Stimulated activated naive CD8-positive, alpha-beta T cell treated with anti-CD3 and anti-CD28 coated beads, Interleukin-15, amount 100 ng/mL, for 72 hours (primary cell): ENCODE measurements at regions not wholly inside any gene's neighbourhood (a gene's known extent, or its start where the extent isn't known, plus 50 kb on each side); places are given as distances from the start of the nearest gene placed in this dataset.
A peak's percentile ranks its signal among the peaks of the same experiment; 100 is the strongest.

Experiments used
- ATAC-seq: fragments of 150-1000 bp; cut with Tn5 transposase; 2 replicates; pipeline ENCODE4 v1.10.0; 2021; ENCODE audit warnings: mild to moderate bottlenecking, moderate library complexity
- DNase-seq, 2 donors: peaks; one replicate each; pipeline ENCODE4 v3.0.0; 2021 to 2022
- H3K27ac Mint-ChIP-seq, 2 donors: one replicate each; pipeline ENCODE4 v1.8.0; 2022; ENCODE audit warnings: mild to moderate bottlenecking in 2 of 2, mixed read lengths in 2 of 2, moderate library complexity in 2 of 2
- H3K27me3 Mint-ChIP-seq: one replicate; pipeline ENCODE4 v1.8.0; 2022; ENCODE audit warnings: mixed read lengths
- H3K4me1 Mint-ChIP-seq: one replicate; pipeline ENCODE4 v1.8.0; 2022; ENCODE audit warnings: mild to moderate bottlenecking, mixed read lengths
- H3K4me3 Mint-ChIP-seq, 2 donors: one replicate each; pipeline ENCODE4 v1.8.0; 2022; ENCODE audit warnings: mild to moderate bottlenecking in 2 of 2, mixed read lengths in 2 of 2, moderate library complexity in 1 of 2
- H3K9me3 Mint-ChIP-seq, 2 donors: one replicate each; pipeline ENCODE4 v1.8.0; 2022; ENCODE audit warnings: mixed read lengths in 2 of 2

DNA sequence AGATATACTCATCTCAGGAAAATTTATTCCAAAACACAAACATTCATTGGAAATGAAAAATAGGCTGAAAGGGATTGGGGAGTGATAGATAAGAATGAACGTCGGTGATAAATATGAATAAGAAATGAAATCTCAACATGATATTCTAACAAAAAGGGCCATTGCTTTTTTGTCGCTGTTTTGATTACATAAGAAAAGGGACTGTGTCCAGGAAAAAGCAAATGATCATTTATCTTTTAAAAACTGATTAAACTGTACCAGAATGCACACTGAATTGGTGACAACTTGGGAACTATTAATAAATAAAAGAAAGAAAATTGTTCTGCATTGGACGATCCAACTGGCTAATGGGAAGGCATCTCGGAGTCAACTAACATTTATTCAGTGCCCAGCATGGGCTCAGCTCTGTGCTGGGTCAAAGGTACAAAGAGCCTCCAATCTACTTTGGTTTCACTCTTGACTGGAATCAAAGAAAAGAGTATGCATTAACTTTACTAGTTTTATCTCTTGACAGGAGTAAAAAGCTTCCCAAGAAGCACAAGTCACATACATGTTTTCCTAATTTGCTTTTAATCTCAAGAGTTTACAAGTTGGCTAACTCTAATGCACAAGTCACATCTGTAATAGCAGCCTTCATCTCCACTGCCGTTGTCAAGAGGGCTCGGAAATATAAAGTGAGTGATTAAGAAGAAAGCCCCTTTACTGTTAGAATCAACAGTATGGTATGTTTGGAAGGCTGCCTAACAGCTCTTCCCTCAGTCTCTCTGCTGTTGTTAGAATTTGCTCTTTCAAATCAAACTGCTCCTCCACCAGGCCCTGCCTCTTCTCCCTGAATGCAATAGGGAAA lies 280.0 kb downstream of the IGSF11 start:
- Mint-ChIP-seq H3K4me1 (no peaks in the 10 kb centered on the region), H3K4me3 (no peak overlapping the region), H3K27ac (no peak overlapping the region), H3K9me3 (no peaks in the 10 kb centered on the region), H3K27me3 (no peaks in the 10 kb centered on the region)
- DNase-seq = no peak
- no peak for ATAC-seq

DNA sequence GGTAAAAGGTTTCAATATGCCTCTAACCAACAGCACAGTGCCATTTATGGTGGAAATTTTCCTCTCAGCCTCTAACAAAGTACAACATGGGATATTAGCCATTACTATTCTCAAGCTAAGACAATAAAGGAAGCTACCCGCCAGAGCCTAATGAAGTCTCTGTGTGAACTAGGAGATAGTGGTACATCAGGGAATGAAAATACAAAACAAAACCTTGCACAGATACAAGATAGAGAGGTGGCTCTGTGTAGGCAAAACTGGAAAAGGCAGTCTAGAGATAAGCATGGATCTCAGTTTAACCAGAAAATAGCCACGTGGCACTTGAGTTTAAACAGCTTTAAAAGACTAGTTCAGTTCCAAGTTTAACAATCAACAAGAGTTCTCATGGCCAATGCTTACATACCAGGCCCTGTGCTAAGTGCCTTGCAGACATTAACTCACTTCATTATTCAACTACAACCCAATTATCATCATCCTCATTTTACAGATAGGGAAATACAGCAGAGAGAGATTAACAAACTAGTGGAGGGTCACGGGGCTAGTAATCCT lies 279.3 kb downstream of the IGSF11 start:
- DNase-seq (no peak), ATAC-seq (no peak)
- Mint-ChIP-seq H3K27ac (no peak overlapping the region), H3K27me3 (no peaks in the 10 kb centered on the region), H3K9me3 (no peaks in the 10 kb centered on the region), H3K4me1 (no peaks in the 10 kb centered on the region), H3K4me3 (no peak overlapping the region)

DNA sequence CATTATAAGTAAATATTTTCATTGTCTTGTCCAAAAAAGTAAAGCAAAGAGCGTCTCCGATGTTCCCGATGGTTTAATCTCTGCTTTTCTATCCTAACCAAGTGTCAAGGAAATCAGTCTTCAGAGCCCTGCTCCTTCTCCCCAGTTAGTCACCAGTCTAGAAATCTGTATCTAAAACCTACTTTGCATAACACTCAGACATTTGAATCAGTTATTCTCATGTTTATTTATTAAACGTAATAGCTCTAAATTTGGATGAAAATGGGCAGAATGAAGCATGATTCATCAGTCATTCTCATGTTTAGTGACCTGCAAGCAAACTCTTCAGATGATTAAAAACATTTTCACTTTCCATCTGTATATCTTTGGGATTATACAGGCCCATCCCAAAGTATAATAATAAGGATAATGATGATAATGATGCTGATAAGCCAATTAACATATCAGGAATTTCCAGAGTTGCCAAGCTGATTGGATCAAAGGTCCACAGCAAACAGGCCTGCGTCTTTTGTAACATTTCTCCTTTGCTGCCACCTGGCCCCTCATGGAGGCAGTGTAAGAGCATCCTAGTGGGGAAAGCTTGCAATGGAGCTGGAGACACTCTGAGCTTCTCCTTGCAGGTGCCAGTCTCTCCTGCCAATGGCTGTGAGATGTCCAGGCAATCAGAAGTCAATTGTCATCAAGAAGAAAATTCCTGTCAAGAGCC lies 273.9 kb downstream of the IGSF11 start:
- Mint-ChIP-seq H3K27ac (no peak overlapping the region), H3K4me3 (no peak overlapping the region), H3K27me3 (no peaks in the 10 kb centered on the region), H3K9me3 (no peaks in the 10 kb centered on the region), H3K4me1 (no peaks in the 10 kb centered on the region)
- ATAC-seq (no peak), DNase-seq (no peak)

DNA sequence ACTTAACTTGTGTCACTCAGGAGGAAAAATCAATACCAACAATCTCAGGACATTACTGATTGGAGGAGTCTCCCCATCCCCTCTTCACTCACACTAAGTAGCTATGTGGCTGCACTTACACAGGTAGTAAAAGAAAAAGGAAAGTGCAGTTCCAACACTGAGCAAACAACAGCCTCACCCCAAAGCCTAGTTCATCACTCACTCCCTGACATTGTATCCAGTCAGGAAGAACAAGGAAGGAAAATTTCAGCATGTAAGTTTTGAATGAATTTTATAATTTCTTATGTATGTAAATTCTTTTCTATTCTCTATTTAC lies 273.4 kb downstream of the IGSF11 start:
- ATAC-seq (no peak), DNase-seq (no peak)
- Mint-ChIP-seq H3K27me3 (no peaks in the 10 kb centered on the region), H3K4me3 (no peak overlapping the region), H3K27ac (no peak overlapping the region), H3K9me3 (no peaks in the 10 kb centered on the region), H3K4me1 (no peaks in the 10 kb centered on the region)

DNA sequence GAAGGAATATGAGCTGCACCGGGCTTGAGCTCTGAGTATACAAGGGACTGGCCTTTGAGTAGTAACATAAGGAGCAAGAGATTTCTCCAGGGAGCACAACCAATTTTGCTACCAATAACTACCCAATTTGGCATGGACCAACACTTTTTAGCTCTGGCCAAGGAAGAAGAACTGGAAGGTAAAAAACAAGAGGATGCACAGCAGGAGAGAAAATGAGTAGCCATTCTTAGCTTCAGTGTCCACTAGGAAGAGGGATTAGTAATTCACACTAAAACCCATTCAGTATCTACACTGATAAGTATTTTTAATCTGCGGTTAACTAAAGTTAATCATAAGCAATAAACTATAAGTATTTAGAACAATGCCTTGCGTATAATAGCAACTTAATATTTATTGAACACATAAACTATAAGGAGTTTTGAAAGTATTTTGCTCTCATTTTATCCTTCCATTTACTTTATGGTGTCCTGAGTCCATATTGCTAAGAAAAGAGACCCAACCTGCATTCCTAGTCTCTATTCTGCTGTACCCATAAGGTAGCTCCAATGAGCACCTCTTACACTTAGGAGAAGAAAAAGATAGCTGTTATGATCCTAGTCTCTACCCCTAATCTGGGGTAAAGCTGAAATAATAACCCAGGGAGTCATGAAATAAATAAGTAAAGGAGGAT lies 268.9 kb downstream of the IGSF11 start:
- no peaks in the 10 kb centered on the region for H3K27me3 Mint-ChIP-seq
- DNase-seq (no peak), ATAC-seq (no peak)
- H3K4me1 Mint-ChIP-seq = no peaks in the 10 kb centered on the region
- H3K27ac Mint-ChIP-seq = no peak overlapping the region
- no peaks in the 10 kb centered on the region for H3K9me3 Mint-ChIP-seq
- H3K4me3 Mint-ChIP-seq = no peak overlapping the region

DNA sequence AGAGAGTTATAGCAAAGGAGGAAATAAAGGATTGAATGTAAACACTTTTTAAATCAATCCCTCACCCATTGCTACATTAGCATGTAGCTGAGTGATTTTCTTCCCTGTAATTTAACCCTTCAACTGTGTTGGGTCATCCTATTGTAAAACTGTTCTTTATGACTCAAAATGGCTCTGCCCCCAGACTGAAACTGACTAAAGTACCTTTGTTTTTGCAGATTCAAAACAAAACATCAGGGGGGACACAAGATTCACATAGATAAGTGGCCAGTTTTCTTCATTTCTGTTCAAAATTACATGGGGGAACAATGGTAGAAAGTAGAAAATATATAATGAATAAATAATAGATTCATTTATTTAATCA lies 268.4 kb downstream of the IGSF11 start:
- no peaks in the 10 kb centered on the region for H3K27me3 Mint-ChIP-seq
- H3K4me1 Mint-ChIP-seq = no peaks in the 10 kb centered on the region
- ATAC-seq (no peak), DNase-seq (no peak)
- H3K4me3 Mint-ChIP-seq = no peak overlapping the region
- no peak overlapping the region for H3K27ac Mint-ChIP-seq
- H3K9me3 Mint-ChIP-seq = no peaks in the 10 kb centered on the region

DNA sequence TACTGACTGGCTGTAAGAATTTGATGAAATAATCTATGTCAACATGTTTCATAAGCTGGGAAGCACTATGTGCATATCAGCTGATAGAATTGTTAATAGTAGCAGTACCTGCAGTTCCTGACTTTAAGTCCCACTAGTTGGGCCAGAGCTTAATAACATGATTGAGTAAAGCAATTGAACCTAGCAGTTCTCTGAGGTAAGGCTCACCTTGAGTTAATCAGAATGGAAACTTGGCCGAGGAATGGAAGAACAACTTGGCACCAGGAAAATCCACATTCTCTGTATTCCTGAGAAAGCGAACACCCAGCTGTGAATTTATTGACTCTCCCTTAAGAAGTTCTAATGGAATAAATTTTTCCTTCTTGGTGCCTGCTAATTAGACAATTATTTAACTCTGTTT lies 262.6 kb downstream of the IGSF11 start:
- ATAC-seq (no peak), DNase-seq (no peak)
- no peaks in the 10 kb centered on the region for H3K9me3 Mint-ChIP-seq
- H3K4me3 Mint-ChIP-seq = no peak overlapping the region
- no peaks in the 10 kb centered on the region for H3K4me1 Mint-ChIP-seq
- H3K27me3 Mint-ChIP-seq = no peaks in the 10 kb centered on the region
- no peak overlapping the region for H3K27ac Mint-ChIP-seq

DNA sequence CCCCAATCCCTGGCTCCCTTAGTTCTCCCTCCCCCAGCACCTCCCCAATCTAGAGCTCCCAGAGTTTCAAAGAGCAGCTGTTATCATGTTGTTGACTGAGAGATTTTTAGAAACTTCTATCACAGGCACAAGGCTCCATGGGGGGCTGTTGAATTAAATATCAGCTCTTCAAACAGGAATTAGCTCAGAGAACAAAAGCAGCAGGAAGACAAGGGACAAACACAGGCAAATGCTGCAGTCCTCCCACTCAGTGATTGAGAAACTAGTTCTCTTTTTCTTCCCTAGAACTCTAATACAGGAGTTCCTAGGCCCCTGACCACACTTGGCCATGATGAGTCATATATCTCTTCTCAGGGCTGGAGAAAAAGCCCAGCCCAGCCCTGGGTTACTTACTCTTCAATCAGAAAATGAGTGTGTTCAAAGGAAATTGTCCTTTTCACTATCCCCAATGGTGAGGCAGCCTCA lies 262.1 kb downstream of the IGSF11 start:
- Mint-ChIP-seq H3K27me3 (no peaks in the 10 kb centered on the region), H3K27ac (no peak overlapping the region), H3K4me1 (no peaks in the 10 kb centered on the region), H3K9me3 (no peaks in the 10 kb centered on the region), H3K4me3 (no peak overlapping the region)
- DNase-seq = no peak
- ATAC-seq = peak; percentile 56

DNA sequence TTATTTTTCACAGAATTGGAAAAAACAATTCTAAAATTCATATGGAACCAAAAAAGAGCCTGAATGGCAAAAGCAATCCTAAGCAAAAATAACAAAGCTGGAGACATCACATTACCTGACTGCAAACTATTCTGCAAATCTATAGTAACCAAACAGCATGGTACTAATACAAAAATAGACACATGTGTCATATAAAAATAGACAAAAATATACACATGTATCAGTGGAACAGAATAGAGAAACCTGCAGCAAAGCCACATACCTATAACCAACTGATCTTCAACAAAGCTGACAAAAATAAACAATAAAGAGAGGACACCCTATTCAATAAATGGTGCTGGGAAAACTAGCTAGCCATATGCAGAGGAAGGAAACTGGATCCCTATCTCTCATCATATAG lies 259.6 kb downstream of the IGSF11 start:
- Mint-ChIP-seq H3K9me3 (no peaks in the 10 kb centered on the region), H3K4me1 (no peaks in the 10 kb centered on the region), H3K4me3 (no peak overlapping the region), H3K27me3 (no peaks in the 10 kb centered on the region), H3K27ac (no peak overlapping the region)
- DNase-seq (no peak), ATAC-seq (no peak)

DNA sequence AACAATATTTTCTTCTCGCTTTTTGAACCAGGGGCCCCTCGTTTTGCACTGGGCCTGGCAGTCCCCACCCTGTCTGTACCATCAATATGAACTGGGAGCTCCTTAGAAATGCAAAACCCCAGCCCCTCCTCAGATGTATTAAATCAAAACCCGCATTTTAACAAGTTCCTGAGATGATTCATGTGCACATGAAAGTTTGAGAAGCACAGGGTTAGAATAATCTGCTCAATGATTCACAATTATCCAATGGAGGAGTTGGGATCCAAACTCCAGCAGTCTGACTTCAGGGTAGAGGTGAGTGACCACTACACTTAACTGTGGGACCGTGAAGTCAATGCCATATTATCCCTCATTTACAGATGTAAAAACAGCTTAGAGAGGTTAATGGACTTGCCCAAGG lies 256.4 kb downstream of the IGSF11 start:
- Mint-ChIP-seq H3K9me3 (no peaks in the 10 kb centered on the region), H3K4me3 (no peak overlapping the region), H3K4me1 (no peaks in the 10 kb centered on the region), H3K27ac (no peak overlapping the region), H3K27me3 (peaks cover 9% of the 10 kb centered on the region)
- no peak for ATAC-seq
- no peak for DNase-seq

DNA sequence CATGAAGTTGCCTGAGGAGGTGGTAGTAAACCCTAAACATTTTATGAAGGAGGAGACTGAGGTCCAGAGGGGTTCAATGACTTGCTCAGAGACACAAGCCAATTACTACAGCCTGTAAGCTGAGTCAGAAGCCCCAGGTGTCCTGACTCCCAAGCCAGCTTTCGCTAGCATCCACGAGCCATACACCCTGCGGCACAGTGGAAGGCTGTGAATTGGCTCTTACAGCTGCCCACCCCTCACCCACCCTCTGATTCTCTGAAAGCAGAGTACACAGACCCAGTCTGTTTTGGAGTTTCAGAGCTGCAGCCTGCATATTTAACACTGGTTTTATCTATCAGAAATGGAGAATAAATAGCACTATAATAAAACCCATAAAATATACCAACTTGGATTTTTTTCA lies 253.4 kb downstream of the IGSF11 start:
- Mint-ChIP-seq H3K27me3 (peaks cover 17% of the 10 kb centered on the region), H3K27ac (no peak overlapping the region), H3K4me1 (no peaks in the 10 kb centered on the region), H3K9me3 (no peaks in the 10 kb centered on the region), H3K4me3 (no peak overlapping the region)
- ATAC-seq (no peak), DNase-seq (no peak)

DNA sequence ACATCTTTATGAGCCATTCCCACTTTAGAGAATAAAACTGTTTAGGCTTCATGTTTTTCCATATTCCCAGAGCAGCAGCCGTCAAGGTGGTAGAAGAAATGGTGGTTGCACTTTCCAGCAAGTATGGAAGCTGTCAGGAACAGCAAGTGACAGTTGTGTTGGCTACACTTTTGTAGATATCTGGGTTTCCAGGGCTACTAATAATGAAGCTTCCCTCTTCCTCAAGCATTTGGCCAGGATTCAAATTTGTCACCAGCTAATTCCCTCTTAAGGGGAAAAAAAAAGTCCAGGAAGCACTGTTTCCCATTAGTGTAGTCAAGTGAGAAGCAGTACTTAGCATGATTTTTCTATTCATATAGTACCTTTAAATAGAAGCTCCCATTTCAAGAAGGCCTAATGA lies 252.8 kb downstream of the IGSF11 start:
- Mint-ChIP-seq H3K4me3 (no peak overlapping the region), H3K9me3 (no peaks in the 10 kb centered on the region), H3K27me3 (peaks cover 17% of the 10 kb centered on the region), H3K4me1 (no peaks in the 10 kb centered on the region), H3K27ac (no peak overlapping the region)
- DNase-seq = no peak
- no peak for ATAC-seq

DNA sequence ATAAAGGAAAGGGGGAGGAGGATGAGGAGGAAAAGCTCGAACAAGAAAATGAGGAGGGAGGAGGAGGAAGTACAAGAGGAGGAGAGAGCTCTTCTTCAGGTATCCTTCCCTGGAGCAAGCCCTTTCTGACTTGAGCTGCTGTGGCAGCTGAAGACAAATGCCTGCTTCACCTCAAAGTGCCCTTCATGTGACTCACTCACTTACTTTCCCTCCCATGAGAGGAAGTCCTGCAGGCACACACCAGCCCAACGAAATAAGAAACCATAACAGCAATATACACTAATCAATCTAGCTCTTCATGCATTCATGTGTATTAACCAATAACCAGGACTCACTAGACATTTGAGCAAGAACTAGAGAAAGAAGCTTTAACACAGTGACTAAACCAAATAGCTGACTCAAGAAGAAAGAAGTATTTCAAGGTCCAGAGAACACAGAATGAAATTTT lies 251.9 kb downstream of the IGSF11 start:
- H3K4me1 Mint-ChIP-seq = no peaks in the 10 kb centered on the region
- H3K9me3 Mint-ChIP-seq = no peaks in the 10 kb centered on the region
- no peak for ATAC-seq

DNA sequence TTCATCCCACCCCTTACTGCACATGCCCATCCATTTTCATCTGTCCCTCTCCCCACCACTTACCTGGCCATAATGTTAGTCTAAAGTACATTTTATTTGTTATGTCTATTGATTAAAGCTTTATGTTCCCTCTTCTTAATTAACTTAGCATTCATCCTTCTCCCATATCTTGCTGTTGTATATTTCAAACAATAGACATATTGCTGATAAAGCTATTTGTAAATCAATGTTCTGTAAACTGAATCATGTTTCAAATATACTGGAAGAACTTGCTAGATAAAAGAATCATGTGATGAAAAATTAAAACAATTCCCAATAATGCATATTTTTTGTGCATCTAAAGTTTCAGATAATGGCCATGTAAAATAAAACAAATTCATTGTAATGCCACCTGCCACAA lies 249.2 kb downstream of the IGSF11 start:
- no peaks in the 10 kb centered on the region for H3K4me1 Mint-ChIP-seq
- no peaks in the 10 kb centered on the region for H3K9me3 Mint-ChIP-seq
- no peak overlapping the region for H3K27ac Mint-ChIP-seq
- H3K27me3 Mint-ChIP-seq = peaks cover 32% of the 10 kb centered on the region
- DNase-seq (no peak), ATAC-seq (no peak)
- H3K4me3 Mint-ChIP-seq = no peak overlapping the region

More for the DNA sequence above, 251.9 kb downstream of the IGSF11 start:
- H3K27me3 Mint-ChIP-seq = peaks cover 17% of the 10 kb centered on the region
- DNase-seq = no peak
- no peak overlapping the region for H3K4me3 Mint-ChIP-seq
- no peak overlapping the region for H3K27ac Mint-ChIP-seq

DNA sequence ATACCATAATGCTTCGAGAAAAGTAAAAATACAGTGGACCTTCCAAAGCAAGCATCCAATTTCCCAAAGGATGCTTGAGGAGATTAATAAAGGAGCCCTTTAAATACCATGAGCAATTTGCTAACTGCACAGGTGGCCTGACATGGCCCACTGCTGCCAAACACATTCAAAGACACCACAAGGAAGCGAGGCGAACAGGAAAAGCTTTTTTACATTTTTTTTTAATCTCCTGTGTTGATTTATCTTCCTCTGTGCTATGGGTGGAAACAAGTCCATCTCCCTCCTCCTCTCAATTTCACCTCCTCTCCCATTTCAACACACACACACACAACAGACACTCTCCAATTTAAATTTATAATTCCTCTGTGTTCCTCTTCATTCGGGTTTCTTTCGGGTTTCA lies 243.4 kb downstream of the IGSF11 start:
- H3K4me3 Mint-ChIP-seq = no peak overlapping the region
- no peak for DNase-seq
- peaks cover 15% of the 10 kb centered on the region for H3K27me3 Mint-ChIP-seq
- no peak overlapping the region for H3K27ac Mint-ChIP-seq
- H3K9me3 Mint-ChIP-seq = no peaks in the 10 kb centered on the region
- ATAC-seq = no peak
- H3K4me1 Mint-ChIP-seq = no peaks in the 10 kb centered on the region

DNA sequence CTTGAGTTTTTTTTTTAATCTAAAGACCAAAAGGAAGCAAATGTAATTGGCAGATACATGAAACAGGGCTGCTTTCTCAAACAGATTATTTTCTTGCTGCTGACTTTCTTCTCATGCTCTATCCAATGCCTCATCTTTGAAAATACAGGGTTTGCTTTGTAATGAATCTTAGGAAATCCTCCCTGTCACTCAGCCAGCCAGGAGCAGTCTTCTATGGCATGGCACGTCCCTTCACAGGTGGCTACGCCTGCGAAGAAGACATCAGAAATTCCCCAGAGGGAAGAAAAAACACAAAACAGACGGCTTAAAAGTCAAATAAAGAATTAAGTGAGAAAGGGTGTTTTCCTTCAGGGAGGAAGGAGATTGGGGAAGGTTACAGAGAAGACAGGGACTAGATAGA lies 242.5 kb downstream of the IGSF11 start:
- Mint-ChIP-seq H3K9me3 (no peaks in the 10 kb centered on the region), H3K27ac (no peak overlapping the region), H3K4me3 (no peak overlapping the region), H3K4me1 (no peaks in the 10 kb centered on the region), H3K27me3 (peaks cover 15% of the 10 kb centered on the region)
- ATAC-seq (no peak), DNase-seq (no peak)
